WTC11 (cell line): ENCODE measurements at regions not wholly inside any gene's neighbourhood (a gene's known extent, or its start where the extent isn't known, plus 50 kb on each side); places are given as distances from the start of the nearest gene placed in this dataset.
"Not testable (repeated sequence)": the region's sequence is repeated elsewhere in the genome, so short reads cannot be mapped to it uniquely, and the experiment has no call there.

Experiments used
- ATAC-seq: fragments of 200-7000 bp; cut with Tn5 transposase; 2 replicates; pipeline ENCODE4 v1.10.0; 2021; ENCODE audit warnings: mild to moderate bottlenecking, moderate library complexity
- CTCF ChIA-PET: fragments of 300-600 bp; sonication (Branson Sonifier 250); formaldehyde crosslinking; loops from one replicate; lab custom pipeline; 2021; ENCODE audit warnings: antibody characterized with exemption; lab: Charles Lee
- POLR2A ChIA-PET: fragments of 350-600 bp; sonication (Branson Sonifier 250); formaldehyde crosslinking; loops from one replicate; lab custom pipeline; 2021; ENCODE audit warnings: antibody characterized with exemption; lab: Charles Lee
- DNase-seq: peaks from one replicate; pipeline ENCODE4 v3.0.0; 2021; ENCODE audit warnings: low spot score
- H3K27ac Mint-ChIP-seq: 2 replicates; pipeline ENCODE4 v1.8.0; 2021; ENCODE audit warnings: mixed read lengths
- H3K27me3 Mint-ChIP-seq: 2 replicates; pipeline ENCODE4 v1.8.0; 2021; ENCODE audit warnings: low read depth, mild to moderate bottlenecking, moderate library complexity, mixed read lengths
- H3K36me3 Mint-ChIP-seq: 2 replicates; pipeline ENCODE4 v1.8.0; 2021; ENCODE audit warnings: mixed read lengths
- H3K4me1 Mint-ChIP-seq: 2 replicates; pipeline ENCODE4 v1.8.0; 2022; ENCODE audit warnings: mixed read lengths
- H3K4me3 Mint-ChIP-seq: 2 replicates; pipeline ENCODE4 v1.8.0; 2021; ENCODE audit warnings: mild to moderate bottlenecking, moderate library complexity, mixed read lengths
- H3K9me3 Mint-ChIP-seq: 2 replicates; pipeline ENCODE4 v1.8.0; 2021; ENCODE audit warnings: mixed read lengths
- AFF4 ChIP-seq: sonication (generic); formaldehyde crosslinking; IDR thresholded peaks from 2 replicates; pipeline ENCODE4 v1.8.1; 2023; ENCODE audit warnings: mild to moderate bottlenecking, missing genetic modification reagents, borderline replicate concordance
- ATF1 ChIP-seq: sonication (generic); formaldehyde crosslinking; IDR thresholded peaks from 2 replicates; pipeline ENCODE4 v1.8.1; 2023; ENCODE audit warnings: mild to moderate bottlenecking, moderate library complexity, missing genetic modification reagents
- ETV6 ChIP-seq: sonication (generic); formaldehyde crosslinking; IDR thresholded peaks from 2 replicates; pipeline ENCODE4 v1.8.1; 2022; ENCODE audit warnings: mild to moderate bottlenecking, missing genetic modification reagents
- NFATC4 ChIP-seq: fragments of 250-450 bp; sonication (Bioruptor Pico); IDR thresholded peaks from 2 replicates; pipeline ENCODE4 v1.9.0; 2021; ENCODE audit warnings: mild to moderate bottlenecking
- NR3C1 ChIP-seq: sonication (generic); formaldehyde crosslinking; conservative IDR thresholded peaks from 2 replicates; pipeline ENCODE4 v1.8.1; 2023; ENCODE audit warnings: low read depth, mild to moderate bottlenecking, missing genetic modification reagents
- SP1 ChIP-seq: sonication (generic); formaldehyde crosslinking; conservative IDR thresholded peaks from 2 replicates; pipeline ENCODE4 v1.8.1; 2022; ENCODE audit warnings: missing genetic modification reagents
- USF2 ChIP-seq: sonication (generic); formaldehyde crosslinking; IDR thresholded peaks from 2 replicates; pipeline ENCODE4 v1.8.1; 2023; ENCODE audit warnings: mild to moderate bottlenecking, missing genetic modification reagents, moderate library complexity
- ZBTB43 ChIP-seq: sonication (generic); formaldehyde crosslinking; IDR thresholded peaks from 2 replicates; pipeline ENCODE4 v1.8.1; 2023; ENCODE audit warnings: mild to moderate bottlenecking, missing genetic modification reagents
- ZMAT4 ChIP-seq: fragments of 250-450 bp; sonication (Bioruptor Pico); IDR thresholded peaks from 2 replicates; pipeline ENCODE4 v1.9.0; 2021; ENCODE audit warnings: mild to moderate bottlenecking
- ZNF423 ChIP-seq: fragments of 250-450 bp; sonication (Bioruptor Pico); IDR thresholded peaks from 2 replicates; pipeline ENCODE4 v2.1.2; 2022; ENCODE audit warnings: mild to moderate bottlenecking, moderate library complexity
- ZNF532 ChIP-seq: fragments of 250-450 bp; sonication (Bioruptor Pico); IDR thresholded peaks from 2 replicates; pipeline ENCODE4 v1.9.0; 2021; ENCODE audit warnings: mild to moderate bottlenecking, borderline replicate concordance

- TF ChIP-seq ZBTB43 (CRISPR knock-in tag), result no peak
- TF ChIP-seq ZNF423 (CRISPR knock-in tag), result no peak
- TF ChIP-seq SP1 (CRISPR knock-in tag), result no peak
- TF ChIP-seq USF2 (CRISPR knock-in tag), result no peak
- no peak for TF ChIP-seq AFF4 (CRISPR knock-in tag)
- TF ChIP-seq ZMAT4 (CRISPR knock-in tag), result no peak
Measured at GRCh38 chr7:125424721-125425120, 495.1 kb upstream of the POT1 start (continued).

GRCh38 chr7:125423458-125424155 is 494.0 kb upstream of the POT1 start:
- POLR2A ChIA-PET, result no interaction called here
- Mint-ChIP-seq H3K36me3 (no peaks in the 10 kb centered on the region), H3K4me1 (peaks cover 8% of the 10 kb centered on the region), H3K4me3 (no peak overlapping the region), H3K9me3 (no peaks in the 10 kb centered on the region), H3K27ac (no peak overlapping the region), H3K27me3 (no peaks in the 10 kb centered on the region)
- TF ChIP-seq ZNF532 (CRISPR knock-in tag) (no peak), NFATC4 (CRISPR knock-in tag) (no peak), NR3C1 (CRISPR knock-in tag) (no peak), ETV6 (CRISPR knock-in tag) (no peak), ZBTB43 (CRISPR knock-in tag) (no peak), ATF1 (no peak)
- DNase-seq (no peak), ATAC-seq (no peak)
- CTCF ChIA-PET, result no interaction called here

- ATAC-seq, CTCF ChIA-PET, H3K27me3 Mint-ChIP-seq, DNase-seq, H3K27ac Mint-ChIP-seq, H3K36me3 Mint-ChIP-seq, H3K4me1 Mint-ChIP-seq, H3K4me3 Mint-ChIP-seq, H3K9me3 Mint-ChIP-seq: not testable (repeated sequence)
- POLR2A ChIA-PET, result interaction anchor here (0.6 kb wide), 1 partner anchor 9 kb away, joined by 3 read pairs; no protein-coding TSS in a partner anchor
Measured at GRCh38 chr7:125421407-125421806, 491.8 kb upstream of the POT1 start.
